Stimulated activated CD8-positive, alpha-beta memory T cell treated with anti-CD3 and anti-CD28 coated beads, Interleukin-15, amount 100 ng/mL, for 4 hours (primary cell): ENCODE measurements at regions not wholly inside any gene's neighbourhood (a gene's known extent, or its start where the extent isn't known, plus 50 kb on each side); places are given as distances from the start of the nearest gene placed in this dataset.
"Not testable (repeated sequence)": the region's sequence is repeated elsewhere in the genome, so short reads cannot be mapped to it uniquely, and the experiment has no call there.

Experiments
- DNase-seq, 2 donors: peaks; one replicate each; pipeline ENCODE4 v3.0.0-alpha.2; 2020; ENCODE audit warnings: low read depth in 2 of 2

- no peak for DNase-seq
These were observed 50.7 kb upstream of the TNFSF4 start for GRCh38 chr1:173257805-173258204.

GRCh38 chr1:173258479-173259264 is 51.5 kb upstream of the TNFSF4 start:
- no peak for DNase-seq

DNA sequence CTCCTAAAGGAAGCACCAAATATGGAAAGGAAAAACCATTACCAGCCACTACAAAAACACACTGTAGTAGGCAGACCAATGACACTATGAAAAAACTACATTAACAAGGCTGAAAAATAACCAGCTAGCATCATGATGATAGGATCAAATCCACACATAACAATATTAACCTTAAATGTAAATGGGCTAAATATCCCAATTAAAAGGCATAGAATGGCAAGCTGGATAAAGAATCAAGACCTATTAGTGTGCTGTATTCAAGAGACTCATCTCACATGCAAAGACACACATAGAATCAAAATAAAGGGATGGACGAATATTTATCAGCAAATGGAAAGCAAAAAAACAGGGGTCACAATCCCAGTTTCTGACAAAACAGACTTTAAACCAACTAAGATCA is 53.2 kb upstream of the TNFSF4 start:
- DNase-seq = not testable (repeated sequence)

- no peak for DNase-seq
These were observed 59.7 kb upstream of the TNFSF4 start for GRCh38 chr1:173266841-173267240.

- DNase-seq = no peak
These were observed 60.4 kb upstream of the TNFSF4 start for GRCh38 chr1:173267453-173267945.

DNA sequence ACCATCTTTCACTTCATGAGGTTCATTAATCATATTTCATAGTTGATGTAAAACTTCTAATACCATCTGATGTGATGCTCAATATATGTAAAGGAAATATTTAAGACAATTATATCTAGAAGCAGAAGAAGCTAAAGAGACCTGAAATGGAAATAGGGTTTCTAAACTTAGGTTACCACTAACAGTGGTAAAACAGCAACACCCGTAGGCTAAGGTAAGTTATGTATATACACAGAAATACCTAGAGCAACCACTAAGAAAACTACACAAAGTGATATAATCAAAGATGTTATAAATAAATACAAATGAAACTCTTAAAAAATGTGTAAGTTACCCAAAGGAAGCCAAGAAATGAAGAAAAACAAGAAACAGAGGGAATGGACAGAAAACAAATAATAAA is 61.1 kb upstream of the TNFSF4 start:
- DNase-seq = no peak

- DNase-seq = no peak
These were observed 61.7 kb upstream of the TNFSF4 start for GRCh38 chr1:173268786-173269277.

- no peak for DNase-seq
These were observed 62.5 kb upstream of the TNFSF4 start for GRCh38 chr1:173269490-173270230.

GRCh38 chr1:173270243-173270642 is 63.1 kb upstream of the TNFSF4 start:
- DNase-seq = no peak

- not testable (repeated sequence) for DNase-seq
These were observed 63.9 kb upstream of the TNFSF4 start for GRCh38 chr1:173271021-173271420.

DNA sequence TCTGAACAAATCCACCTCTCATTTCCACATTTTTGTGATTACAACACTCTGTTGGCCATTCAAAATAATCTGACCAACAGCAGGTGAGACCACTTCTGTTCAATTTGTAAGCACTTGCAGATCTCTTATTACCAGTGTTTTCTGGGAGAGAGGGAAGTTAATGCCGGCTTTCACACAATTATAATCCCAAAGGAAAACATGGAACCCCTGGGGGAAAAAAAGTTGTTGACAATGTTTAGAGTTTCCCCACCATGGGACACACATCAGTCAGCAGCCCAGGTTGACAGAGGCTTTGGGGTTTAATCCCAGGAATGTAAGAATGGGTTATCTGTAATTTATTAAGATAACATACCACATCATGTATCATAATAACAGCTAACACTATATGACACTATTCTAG is 68.4 kb upstream of the TNFSF4 start:
- DNase-seq = no peak

GRCh38 chr1:173276922-173277800 is 70.0 kb upstream of the TNFSF4 start:
- DNase-seq = no peak

- no peak for DNase-seq
These were observed 73.9 kb upstream of the TNFSF4 start for GRCh38 chr1:173280899-173281660.

DNA sequence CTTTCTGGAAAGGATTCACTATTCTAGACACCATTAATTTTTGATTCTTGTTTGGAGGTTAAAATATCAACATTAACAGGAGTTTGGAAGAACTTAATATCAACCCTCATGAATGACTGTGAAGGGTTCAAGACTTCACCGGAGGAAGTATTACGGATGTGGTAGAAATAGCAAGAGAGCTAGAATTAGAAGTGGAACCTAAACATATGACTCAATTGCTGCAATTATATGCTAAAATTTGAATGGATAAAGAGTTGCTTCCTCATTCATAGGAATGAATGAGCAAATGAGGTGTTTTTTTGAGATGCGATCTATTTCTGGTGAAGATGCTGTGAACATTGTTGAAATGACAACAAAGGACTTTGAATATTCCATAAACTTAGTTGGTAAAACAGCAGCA is 77.9 kb upstream of the TNFSF4 start:
- no peak for DNase-seq

DNA sequence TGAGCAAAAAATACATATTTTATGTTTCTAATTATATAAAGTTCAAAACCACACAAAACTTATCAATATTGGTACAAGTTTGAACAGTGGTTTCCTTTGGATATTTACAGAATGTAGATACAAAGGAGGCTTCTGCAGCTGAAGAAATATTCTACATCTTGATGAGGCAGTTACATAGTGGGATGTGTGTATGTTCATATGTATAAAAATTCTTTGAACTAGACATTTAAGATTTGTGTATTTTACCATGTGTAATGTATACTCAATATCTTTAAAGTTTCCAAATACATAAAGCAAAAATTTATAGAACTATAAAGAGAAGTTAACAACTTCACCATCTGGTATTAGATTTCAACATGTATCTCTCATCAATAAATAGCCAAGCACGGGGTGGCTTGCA is 80.7 kb upstream of the TNFSF4 start:
- DNase-seq = no peak

DNA sequence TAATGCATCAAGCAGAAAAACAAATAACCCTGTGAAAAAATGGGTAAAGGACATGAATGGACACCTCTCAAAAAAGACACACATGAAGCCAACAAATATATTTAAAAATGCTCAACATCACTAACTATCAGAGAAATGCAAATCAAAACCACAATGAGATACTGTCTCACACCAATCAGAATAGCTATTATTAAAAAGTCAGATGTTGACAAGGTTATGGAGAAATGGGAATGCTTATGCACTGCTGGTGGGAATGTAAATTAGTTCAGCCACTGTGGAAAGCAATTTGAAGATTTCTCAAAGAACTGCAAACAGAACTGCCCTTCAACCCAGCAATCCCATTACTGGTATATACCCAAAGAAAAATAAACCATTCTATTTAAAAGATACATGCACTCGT is 86.6 kb upstream of the TNFSF4 start:
- DNase-seq = no peak

DNA sequence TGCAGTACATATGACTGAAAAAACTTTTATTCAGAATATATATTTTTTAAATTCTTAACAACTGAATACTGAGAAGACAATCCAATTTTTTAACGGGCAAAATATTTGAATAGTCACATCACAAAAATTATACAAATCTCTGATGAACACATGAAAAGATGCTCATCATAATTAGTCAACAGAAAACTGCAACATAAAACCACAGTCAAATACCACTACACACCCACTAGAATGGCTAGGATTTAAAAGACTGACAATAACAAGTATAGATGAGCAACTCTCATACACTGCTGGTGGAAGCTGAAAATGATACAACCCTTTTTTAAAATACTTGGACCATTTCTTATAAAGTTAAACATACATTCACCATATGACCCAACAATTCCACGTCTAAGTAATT is 87.7 kb upstream of the TNFSF4 start:
- no peak for DNase-seq

DNA sequence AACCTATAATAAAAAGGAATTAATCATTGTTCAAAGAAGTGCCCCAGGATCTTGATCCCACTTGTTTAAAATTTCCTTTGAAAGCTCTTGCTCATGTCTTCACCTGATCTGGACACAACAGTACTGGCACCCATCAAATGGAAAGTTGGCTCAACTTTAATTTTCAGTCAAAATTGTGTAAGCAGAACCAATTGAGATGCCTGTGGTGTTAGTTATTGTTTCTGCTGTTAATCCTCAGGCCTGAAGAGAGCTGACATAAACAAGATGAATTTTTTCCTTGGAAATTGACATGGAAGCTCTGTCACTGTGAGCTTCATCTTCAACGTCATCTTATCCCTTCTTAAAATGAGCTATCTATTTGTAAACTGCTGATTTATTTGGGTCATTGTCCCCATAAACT is 88.3 kb upstream of the TNFSF4 start:
- DNase-seq = no peak

DNA sequence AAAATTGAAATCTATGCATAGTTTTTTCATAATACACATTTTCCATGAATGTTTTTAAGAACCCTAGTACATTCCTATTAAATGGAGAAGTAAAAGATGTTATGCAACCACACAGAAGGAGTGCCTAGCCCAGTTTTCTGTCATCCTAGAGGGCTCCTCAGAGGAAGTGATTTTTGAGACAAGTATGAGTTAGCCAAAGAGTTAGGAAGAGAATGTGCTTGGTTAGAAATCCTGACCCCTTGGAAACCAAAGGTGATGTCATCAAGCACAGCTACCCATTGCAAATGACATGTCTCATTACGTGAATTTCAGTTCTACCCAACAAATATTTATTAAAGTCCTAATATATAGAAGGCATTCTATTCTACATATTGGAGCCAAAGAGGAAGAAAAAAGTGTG is 88.9 kb upstream of the TNFSF4 start:
- no peak for DNase-seq

DNA sequence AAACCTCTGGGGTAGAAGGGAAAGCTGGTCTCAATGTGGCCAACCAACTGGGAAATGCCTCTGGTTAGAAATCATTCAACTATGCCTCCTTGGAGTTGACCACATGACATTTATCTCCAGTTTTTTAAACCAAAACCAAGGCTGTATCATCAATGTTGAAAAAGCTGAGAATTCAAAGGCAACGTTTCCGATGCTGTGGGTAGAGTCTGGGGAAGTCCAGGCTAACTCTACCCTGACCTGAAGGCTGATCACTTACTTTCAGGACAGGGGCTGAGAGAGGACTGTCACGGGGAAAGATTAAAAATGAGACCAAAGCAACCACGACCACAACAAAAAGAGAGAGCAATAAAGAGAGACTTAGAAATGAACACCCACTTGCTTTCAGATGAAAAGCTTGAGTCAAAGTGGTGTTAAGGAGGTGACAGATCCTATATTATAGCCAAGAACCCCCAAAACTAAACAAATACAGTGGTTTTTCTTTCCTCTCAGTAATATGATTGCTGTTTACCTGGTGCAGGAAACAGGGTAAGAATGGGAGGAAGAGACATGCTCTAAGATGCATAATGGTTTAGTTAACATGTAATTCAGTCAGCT is 90.8 kb upstream of the TNFSF4 start:
- no peak for DNase-seq
